ENCODE measurements at regions not wholly inside any gene's neighbourhood (a gene's known extent, or its start where the extent isn't known, plus 50 kb on each side); places are given as distances from the start of the nearest gene placed in this dataset.

DNA sequence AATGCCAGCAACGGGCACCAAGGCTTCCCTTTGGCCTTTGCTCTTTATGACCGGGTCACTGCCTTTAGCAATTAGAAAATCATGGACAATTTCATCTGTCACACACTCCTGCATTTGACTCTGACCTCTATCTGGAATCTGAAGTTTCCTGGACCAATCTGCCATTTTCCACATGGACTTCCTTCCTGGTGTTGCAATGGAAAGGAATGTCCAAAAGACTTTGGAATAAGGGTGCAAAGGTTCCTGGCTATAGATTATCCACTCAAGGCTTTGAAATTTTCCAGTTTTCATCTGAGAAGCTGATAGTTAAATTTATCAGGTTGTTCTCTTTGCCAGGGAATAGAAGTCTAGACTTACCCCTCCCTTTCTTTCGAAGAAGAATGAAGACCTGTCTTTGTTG, 523.1 kb upstream of the ZNF462 start:
- TF ChIP-seq, protein P1, sequence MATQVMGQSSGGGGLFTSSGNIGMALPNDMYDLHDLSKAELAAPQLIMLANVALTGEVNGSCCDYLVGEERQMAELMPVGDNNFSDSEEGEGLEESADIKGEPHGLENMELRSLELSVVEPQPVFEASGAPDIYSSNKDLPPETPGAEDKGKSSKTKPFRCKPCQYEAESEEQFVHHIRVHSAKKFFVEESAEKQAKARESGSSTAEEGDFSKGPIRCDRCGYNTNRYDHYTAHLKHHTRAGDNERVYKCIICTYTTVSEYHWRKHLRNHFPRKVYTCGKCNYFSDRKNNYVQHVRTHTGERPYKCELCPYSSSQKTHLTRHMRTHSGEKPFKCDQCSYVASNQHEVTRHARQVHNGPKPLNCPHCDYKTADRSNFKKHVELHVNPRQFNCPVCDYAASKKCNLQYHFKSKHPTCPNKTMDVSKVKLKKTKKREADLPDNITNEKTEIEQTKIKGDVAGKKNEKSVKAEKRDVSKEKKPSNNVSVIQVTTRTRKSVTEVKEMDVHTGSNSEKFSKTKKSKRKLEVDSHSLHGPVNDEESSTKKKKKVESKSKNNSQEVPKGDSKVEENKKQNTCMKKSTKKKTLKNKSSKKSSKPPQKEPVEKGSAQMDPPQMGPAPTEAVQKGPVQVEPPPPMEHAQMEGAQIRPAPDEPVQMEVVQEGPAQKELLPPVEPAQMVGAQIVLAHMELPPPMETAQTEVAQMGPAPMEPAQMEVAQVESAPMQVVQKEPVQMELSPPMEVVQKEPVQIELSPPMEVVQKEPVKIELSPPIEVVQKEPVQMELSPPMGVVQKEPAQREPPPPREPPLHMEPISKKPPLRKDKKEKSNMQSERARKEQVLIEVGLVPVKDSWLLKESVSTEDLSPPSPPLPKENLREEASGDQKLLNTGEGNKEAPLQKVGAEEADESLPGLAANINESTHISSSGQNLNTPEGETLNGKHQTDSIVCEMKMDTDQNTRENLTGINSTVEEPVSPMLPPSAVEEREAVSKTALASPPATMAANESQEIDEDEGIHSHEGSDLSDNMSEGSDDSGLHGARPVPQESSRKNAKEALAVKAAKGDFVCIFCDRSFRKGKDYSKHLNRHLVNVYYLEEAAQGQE (IDR thresholded peaks at IDR 0.05; ENCODE audit: borderline replicate concordance): no peak
- TF ChIP-seq MXI1 (conservative IDR thresholded peaks at IDR 0.05; ENCODE audit: poor library complexity, severe bottlenecking): no peak

All from neural cell (in vitro differentiated cells).